Left lung (tissue), 4 donors: ENCODE measurements at regions not wholly inside any gene's neighbourhood (a gene's known extent, or its start where the extent isn't known, plus 50 kb on each side); places are given as distances from the start of the nearest gene placed in this dataset.
A peak's percentile ranks its signal among the peaks of the same experiment; 100 is the strongest.

Experiments
- ATAC-seq: fragments of 200-7000 bp; cut with Tn5 transposase; one replicate; pipeline ENCODE4 v1.9.1; 2020; ENCODE audit warnings: moderate library complexity
- DNase-seq, 4 donors: peaks; one replicate each; pipeline ENCODE4 v3.0.0-alpha.2; 2013 to 2020
- H3K27ac ChIP-seq, 2 donors: fragments of 200-600 bp; sonication (generic) in 1 of 2; one replicate each; pipeline versions ENCODE4 v1.5.0 to v1.8.0; 2020 to 2021
- H3K27me3 ChIP-seq, 2 donors: fragments of 200-600 bp; sonication (generic) in 1 of 2; one replicate each; pipeline versions ENCODE4 v1.5.0 to v1.8.0; 2020 to 2021
- H3K36me3 ChIP-seq, 2 donors: fragments of 200-600 bp; sonication (generic) in 1 of 2; one replicate each; pipeline versions ENCODE4 v1.5.0 to v1.8.0; 2020 to 2021
- H3K4me1 ChIP-seq, 2 donors: fragments of 200-600 bp; one replicate each; pipeline ENCODE4 v1.8.0; 2021
- H3K4me3 ChIP-seq, 2 donors: fragments of 200-600 bp; sonication (generic) in 1 of 2; one replicate each; pipeline versions ENCODE4 v1.5.0 to v1.8.0; 2020 to 2021; ENCODE audit warnings: mild to moderate bottlenecking in 1 of 2
- H3K9me3 ChIP-seq, 2 donors: fragments of 200-600 bp; sonication (generic) in 1 of 2; one replicate each; pipeline versions ENCODE4 v1.5.0 to v1.8.0; 2020 to 2021
- intact Hi-C, 2 donors: fragments of 100-400 bp; cut with DNase I; formaldehyde crosslinking; loops; one replicate each; pipeline versions ENCODE4 v1.11.2 to v1.14.2; 2022
- TF ChIP-seq, protein P1 (sequence below), 2 donors: fragments of 200-600 bp; sonication (generic) in 1 of 2; IDR thresholded peaks; one replicate each; pipeline versions ENCODE4 v1.5.0 to v1.8.0; 2021; ENCODE audit warnings: antibody characterized with exemption in 2 of 2
- donor health status: DM: no; HTN: yes; CAD: no.
- donor health status: DM: no; HTN: no; CAD: no.

- no peaks in the 10 kb centered on the region for H3K9me3 ChIP-seq
- H3K27ac ChIP-seq: no peak overlapping the region
- no peaks in the 10 kb centered on the region for H3K4me1 ChIP-seq
- peak in 2 of 4 donors; percentile 14 to 36 for DNase-seq
- no peaks in the 10 kb centered on the region for H3K27me3 ChIP-seq
- TF ChIP-seq, protein P1, sequence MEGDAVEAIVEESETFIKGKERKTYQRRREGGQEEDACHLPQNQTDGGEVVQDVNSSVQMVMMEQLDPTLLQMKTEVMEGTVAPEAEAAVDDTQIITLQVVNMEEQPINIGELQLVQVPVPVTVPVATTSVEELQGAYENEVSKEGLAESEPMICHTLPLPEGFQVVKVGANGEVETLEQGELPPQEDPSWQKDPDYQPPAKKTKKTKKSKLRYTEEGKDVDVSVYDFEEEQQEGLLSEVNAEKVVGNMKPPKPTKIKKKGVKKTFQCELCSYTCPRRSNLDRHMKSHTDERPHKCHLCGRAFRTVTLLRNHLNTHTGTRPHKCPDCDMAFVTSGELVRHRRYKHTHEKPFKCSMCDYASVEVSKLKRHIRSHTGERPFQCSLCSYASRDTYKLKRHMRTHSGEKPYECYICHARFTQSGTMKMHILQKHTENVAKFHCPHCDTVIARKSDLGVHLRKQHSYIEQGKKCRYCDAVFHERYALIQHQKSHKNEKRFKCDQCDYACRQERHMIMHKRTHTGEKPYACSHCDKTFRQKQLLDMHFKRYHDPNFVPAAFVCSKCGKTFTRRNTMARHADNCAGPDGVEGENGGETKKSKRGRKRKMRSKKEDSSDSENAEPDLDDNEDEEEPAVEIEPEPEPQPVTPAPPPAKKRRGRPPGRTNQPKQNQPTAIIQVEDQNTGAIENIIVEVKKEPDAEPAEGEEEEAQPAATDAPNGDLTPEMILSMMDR (IDR thresholded peaks at IDR 0.05): no peak
- H3K36me3 ChIP-seq: no peaks in the 10 kb centered on the region
- intact Hi-C loops: no loop called here
- H3K4me3 ChIP-seq: no peak overlapping the region
- no peak for ATAC-seq
These were observed 468.7 kb downstream of the NOVA1 start for GRCh38 chr14:26128931-26129671.

DNA sequence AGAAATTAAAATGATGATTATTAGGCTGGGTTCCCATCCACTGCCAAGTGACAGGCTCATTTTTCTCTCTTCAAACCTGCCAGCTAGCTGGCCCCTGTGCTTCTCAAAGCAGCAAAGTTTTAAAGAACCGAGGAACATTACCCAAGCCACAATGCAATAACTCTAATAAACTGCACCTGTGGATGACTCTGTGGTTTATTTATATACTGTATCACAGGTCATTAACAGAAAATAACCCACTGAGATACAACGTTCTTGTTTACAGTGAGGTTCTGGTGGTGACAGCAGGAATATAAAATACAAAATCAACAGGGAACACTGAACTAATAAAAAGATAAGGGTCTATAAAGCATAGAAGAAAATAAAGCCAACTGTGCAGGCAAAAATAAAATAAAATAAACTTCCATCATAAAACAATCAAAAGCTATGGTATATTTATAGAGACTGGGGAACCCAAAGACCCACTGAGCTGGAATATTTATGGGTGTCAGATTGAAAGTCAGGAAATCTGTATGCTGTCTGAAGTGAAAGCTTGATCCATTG lies 472.9 kb downstream of the NOVA1 start:
- ATAC-seq: no peak
- H3K4me3 ChIP-seq: no peak overlapping the region
- intact Hi-C loops: no loop called here
- no peaks in the 10 kb centered on the region for H3K36me3 ChIP-seq
- H3K27me3 ChIP-seq: no peaks in the 10 kb centered on the region
- no peak overlapping the region for H3K27ac ChIP-seq
- H3K9me3 ChIP-seq: no peaks in the 10 kb centered on the region
- no peak for DNase-seq
- TF ChIP-seq, protein P1 (IDR thresholded peaks at IDR 0.05): no peak
- no peaks in the 10 kb centered on the region for H3K4me1 ChIP-seq

DNA sequence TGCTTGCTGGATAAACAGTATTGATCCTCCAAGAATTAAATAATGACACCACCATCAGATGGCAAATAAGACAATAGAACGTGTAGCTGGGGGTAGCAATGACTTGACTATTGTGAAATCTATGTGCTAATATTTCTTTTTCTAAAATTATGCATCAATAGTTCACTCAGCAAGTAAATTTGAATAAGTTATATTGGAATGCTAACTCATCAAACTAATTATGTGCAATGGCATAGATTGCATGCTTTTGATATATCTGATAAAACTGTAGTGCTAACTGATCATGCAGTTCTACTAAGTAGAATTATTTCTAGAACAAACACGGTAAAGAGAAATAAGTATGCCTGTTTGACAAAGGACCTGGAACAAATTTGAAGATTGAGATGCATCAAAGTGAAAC lies 474.4 kb downstream of the NOVA1 start:
- Histone ChIP-seq H3K36me3 (no peaks in the 10 kb centered on the region), H3K9me3 (no peaks in the 10 kb centered on the region), H3K4me1 (no peaks in the 10 kb centered on the region), H3K4me3 (no peak overlapping the region), H3K27me3 (no peaks in the 10 kb centered on the region), H3K27ac (no peak overlapping the region)
- ATAC-seq (no peak), DNase-seq (no peak)
- intact Hi-C loops: no loop called here
- TF ChIP-seq, protein P1 (IDR thresholded peaks at IDR 0.05): no peak

GRCh38 chr14:26121181-26121580 lies 476.7 kb downstream of the NOVA1 start:
- TF ChIP-seq, protein P1 (IDR thresholded peaks at IDR 0.05): no peak
- ATAC-seq (no peak), DNase-seq (no peak)
- Histone ChIP-seq H3K27me3 (no peaks in the 10 kb centered on the region), H3K9me3 (no peaks in the 10 kb centered on the region), H3K36me3 (no peaks in the 10 kb centered on the region), H3K27ac (no peak overlapping the region), H3K4me1 (no peaks in the 10 kb centered on the region), H3K4me3 (no peak overlapping the region)
- intact Hi-C loops: no loop called here

- no peaks in the 10 kb centered on the region for H3K9me3 ChIP-seq
- H3K36me3 ChIP-seq: no peaks in the 10 kb centered on the region
- H3K4me3 ChIP-seq: no peak overlapping the region
- TF ChIP-seq, protein P1 (IDR thresholded peaks at IDR 0.05): no peak
- intact Hi-C loops: no loop called here
- DNase-seq: no peak
- no peak for ATAC-seq
- no peaks in the 10 kb centered on the region for H3K27me3 ChIP-seq
- no peaks in the 10 kb centered on the region for H3K4me1 ChIP-seq
- H3K27ac ChIP-seq: no peak overlapping the region
These were observed 483.8 kb downstream of the NOVA1 start for GRCh38 chr14:26113911-26114640.
